HCT116 (cell line): ENCODE measurements at regions not wholly inside any gene's neighbourhood (a gene's known extent, or its start where the extent isn't known, plus 50 kb on each side); places are given as distances from the start of the nearest gene placed in this dataset.

Source experiments
- ATAC-seq: fragments of 200-7000 bp; cut with Tn5 transposase; 2 replicates; pipeline ENCODE4 v1.9.1; 2020; ENCODE audit warnings: mild to moderate bottlenecking, moderate library complexity
- BruUV-seq: library from RNA; stranded (reverse); fragments of 400-500 nt; replicated peaks from 2 replicates; lab custom pipeline; 2021; lab: Mats Ljungman, UMichigan
- CTCF ChIA-PET: fragments of 300-600 bp; sonication (Branson Sonifier 250); formaldehyde crosslinking; loops from one replicate; lab custom pipeline; 2021; ENCODE audit warnings: antibody characterized with exemption; lab: Charles Lee
- POLR2A ChIA-PET: fragments of 300-600, 350-600 bp; sonication (Branson Sonifier 250); formaldehyde crosslinking; loops from one replicate; lab custom pipeline; 2021; ENCODE audit warnings: antibody characterized with exemption; lab: Charles Lee
- RAD21 ChIA-PET, 2 experiments: fragments of 300-600 bp; sonication (Branson Sonifier 250); formaldehyde crosslinking; loops; one replicate each; lab custom pipeline; 2023; ENCODE audit warnings: low total read pairs in 2 of 2; ENCODE audit not compliant: uncharacterized antibody in 2 of 2, unreplicated experiment in 2 of 2, low non-redundant PET in 1 of 2; lab: Charles Lee
- DNase-seq: peaks from one replicate; pipeline ENCODE4 v3.0.0-alpha.2; 2010; ENCODE audit warnings: low read depth, low spot score
- H2AFZ ChIP-seq: fragments of 200-600 bp; shearing (Covaris generic), sonication (generic); 2 replicates; pipeline ENCODE4 v1.6.1; 2017; ENCODE audit warnings: low read depth, mixed run types, mixed read lengths, antibody characterized with exemption, low read length; ENCODE audit not compliant: poor library complexity, severe bottlenecking
- H3K27ac ChIP-seq: 2 replicates; pipeline ENCODE4 v1.5.1; 2012; ENCODE audit warnings: low read depth, low read length
- H3K27me3 ChIP-seq: fragments of 200-600 bp; sonication (generic); 2 replicates; pipeline ENCODE4 v1.6.1; 2016; ENCODE audit warnings: mixed run types, low read length, mixed read lengths; ENCODE audit not compliant: insufficient read depth
- H3K36me3 ChIP-seq, 2 experiments: fragments of 200-500 bp in 1 of 2; fragments of 200-600 bp in 1 of 2; sonication (Bioruptor generic) in 1 of 2; sonication (generic) in 1 of 2; 2 replicates each; pipeline versions ENCODE4 v1.5.1 to v1.6.1; 2014 to 2016; ENCODE audit warnings: low read length in 2 of 2, inconsistent platforms in 1 of 2, mixed read lengths in 1 of 2, mixed run types in 1 of 2; ENCODE audit not compliant: insufficient read depth in 2 of 2, control insufficient read depth in 1 of 2
- H3K4me1 ChIP-seq, 2 experiments: fragments of 200-600 bp in 1 of 2; sonication (generic) in 1 of 2; 2 replicates each; pipeline versions ENCODE4 v1.5.1 to v1.6.1; 2012 to 2017; ENCODE audit warnings: low read length in 2 of 2, inconsistent platforms in 1 of 2, mild to moderate bottlenecking in 1 of 2, mixed read lengths in 1 of 2, mixed run types in 1 of 2, moderate library complexity in 1 of 2; ENCODE audit not compliant: insufficient read depth in 2 of 2, control insufficient read depth in 1 of 2
- H3K4me2 ChIP-seq: fragments of 200-600 bp; sonication (generic); 2 replicates; pipeline ENCODE4 v1.6.1; 2017; ENCODE audit warnings: mixed run types, low read length, mixed read lengths
- H3K4me3 ChIP-seq, 2 experiments: fragments of 200-600 bp in 1 of 2; sonication (generic) in 1 of 2; replicated peaks in 1 of 2; 2 replicates each; pipeline ENCODE4 v1.5.1; 2011 to 2016; ENCODE audit warnings: low read length in 2 of 2, control low read depth in 1 of 2, low read depth in 1 of 2, mild to moderate bottlenecking in 1 of 2, mixed read lengths in 1 of 2, mixed run types in 1 of 2
- H3K79me2 ChIP-seq: fragments of 200-600 bp; sonication (generic); 2 replicates; pipeline ENCODE4 v1.6.1; 2017; ENCODE audit warnings: mild to moderate bottlenecking, mixed run types, low read length, moderate library complexity, mixed read lengths; ENCODE audit not compliant: insufficient read depth
- H3K9ac ChIP-seq: fragments of 200-600 bp; sonication (generic); 2 replicates; pipeline ENCODE4 v1.6.1; 2016; ENCODE audit warnings: low read length, mixed read lengths
- H3K9me2 ChIP-seq: fragments of 200-600 bp; sonication (generic), shearing (Covaris generic); 2 replicates; pipeline ENCODE4 v1.6.1; 2017; ENCODE audit warnings: mixed run types, mild to moderate bottlenecking, moderate library complexity; ENCODE audit not compliant: insufficient read depth
- H3K9me3 ChIP-seq, 2 experiments: fragments of 200-500 bp in 1 of 2; fragments of 200-600 bp in 1 of 2; sonication (Bioruptor generic) in 1 of 2; sonication (generic) in 1 of 2; 2 replicates each; pipeline ENCODE4 v1.6.1; 2014 to 2017; ENCODE audit warnings: low read length in 2 of 2, mixed read lengths in 2 of 2, inconsistent platforms in 1 of 2, low read depth in 1 of 2, mild to moderate bottlenecking in 1 of 2, mixed run types in 1 of 2, moderate library complexity in 1 of 2; ENCODE audit not compliant: control insufficient read depth in 1 of 2, insufficient read depth in 1 of 2
- H4K20me1 ChIP-seq: fragments of 200-600 bp; sonication (generic), shearing (Covaris generic); 2 replicates; pipeline ENCODE4 v1.6.1; 2017; ENCODE audit warnings: mixed run types, mild to moderate bottlenecking, moderate library complexity; ENCODE audit not compliant: insufficient read depth
- ATF3 ChIP-seq: IDR thresholded peaks from 2 replicates; pipeline ENCODE4 v1.6.1; 2012
- CBX3 ChIP-seq: IDR thresholded peaks from 2 replicates; pipeline ENCODE4 v1.6.1; 2012; ENCODE audit warnings: low read depth
- CEBPB ChIP-seq: IDR thresholded peaks from 2 replicates; pipeline ENCODE4 v1.6.1; 2012; ENCODE audit warnings: low read depth
- CTCF ChIP-seq, 3 experiments: fragments of 200-600 bp in 1 of 3; sonication (generic) in 1 of 3; IDR thresholded peaks in 2 of 3; conservative IDR thresholded peaks in 1 of 3; 2 replicates each; pipeline ENCODE4 v1.5.1; 2012 to 2017; ENCODE audit warnings: low read depth in 2 of 3, low read length in 2 of 3, antibody characterized with exemption in 1 of 3, borderline replicate concordance in 1 of 3, control low read depth in 1 of 3, mild to moderate bottlenecking in 1 of 3, mixed read lengths in 1 of 3, mixed run types in 1 of 3, moderate library complexity in 1 of 3; ENCODE audit not compliant: insufficient read depth in 1 of 3
- EGR1 ChIP-seq: IDR thresholded peaks from 2 replicates; pipeline ENCODE4 v1.6.1; 2012; ENCODE audit warnings: low read depth
- ELF1 ChIP-seq: IDR thresholded peaks from 2 replicates; pipeline ENCODE4 v1.6.1; 2012; ENCODE audit warnings: low read depth, borderline replicate concordance
- EZH2phosphoT487 ChIP-seq: fragments of 200-600 bp; IDR thresholded peaks from 2 replicates; pipeline ENCODE4 v1.6.1; 2018; ENCODE audit warnings: antibody characterized with exemption, borderline replicate concordance
- FOSL1 ChIP-seq: IDR thresholded peaks from 2 replicates; pipeline ENCODE4 v1.6.1; 2012; ENCODE audit warnings: low read depth
- JUND ChIP-seq: IDR thresholded peaks from 2 replicates; pipeline ENCODE4 v1.6.1; 2012
- REST ChIP-seq: IDR thresholded peaks from 2 replicates; pipeline ENCODE4 v1.6.1; 2012; ENCODE audit warnings: low read depth
- SIN3A ChIP-seq: IDR thresholded peaks from 2 replicates; pipeline ENCODE4 v1.6.1; 2012; ENCODE audit warnings: low read depth
- SP1 ChIP-seq: IDR thresholded peaks from 2 replicates; pipeline ENCODE4 v1.6.1; 2012; ENCODE audit warnings: low read depth
- SRF ChIP-seq: IDR thresholded peaks from 2 replicates; pipeline ENCODE4 v1.6.1; 2012; ENCODE audit warnings: low read depth
- TCF7L2 ChIP-seq: IDR thresholded peaks from 2 replicates; pipeline ENCODE4 v1.7.0; 2011; ENCODE audit warnings: borderline replicate concordance, inconsistent platforms; ENCODE audit not compliant: insufficient read depth, insufficient read length; ENCODE audit errors: extremely low read depth
- YY1 ChIP-seq: IDR thresholded peaks from 2 replicates; pipeline ENCODE4 v1.6.1; 2011; ENCODE audit warnings: low read length, low read depth, moderate library complexity, mild to moderate bottlenecking; ENCODE audit not compliant: insufficient replicate concordance; ENCODE audit errors: extremely low read depth
- ZBTB33 ChIP-seq: IDR thresholded peaks from 2 replicates; pipeline ENCODE4 v1.6.1; 2011; ENCODE audit warnings: mild to moderate bottlenecking, low read length, moderate library complexity; ENCODE audit not compliant: insufficient replicate concordance; ENCODE audit errors: extremely low read depth
- ZFX ChIP-seq: fragments of 450-650 bp; IDR thresholded peaks from 2 replicates; pipeline ENCODE4 v1.6.1; 2017
- ZNF274 ChIP-seq: fragments of 200-500 bp; sonication (Bioruptor generic); IDR thresholded peaks from 2 replicates; pipeline ENCODE4 v1.6.1; 2014; ENCODE audit warnings: mild to moderate bottlenecking, low read depth, low read length, inconsistent platforms
- intact Hi-C: fragments of 100-400 bp; cut with micrococcal nuclease; formaldehyde crosslinking; loops from 2 replicates; pipeline ENCODE4 v1.10.0; 2022

GRCh38 chr4:67040315-67040714 is 505.0 kb downstream of the CENPC start:
- no peak for DNase-seq
- H3K4me1 ChIP-seq: no peaks in the 10 kb centered on the region
- intact Hi-C loops: no loop called here
- H3K27ac ChIP-seq: no peak overlapping the region
- H3K9ac ChIP-seq: no peak overlapping the region
- no TSS peak for BruUV-seq
- H2AFZ ChIP-seq: no peak overlapping the region
- H3K9me2 ChIP-seq: no peaks in the 10 kb centered on the region
- no peak for ATAC-seq
- H3K36me3 ChIP-seq: no peaks in the 10 kb centered on the region
- ChIA-PET POLR2A (no interaction called here), CTCF (no interaction called here), RAD21 (no interaction called here)
- no peaks in the 10 kb centered on the region for H4K20me1 ChIP-seq
- H3K9me3 ChIP-seq: peaks cover 5 to 9% of the 10 kb centered on the region in 2 experiments; a peak in 3 of 4 replicates
- no peaks in the 10 kb centered on the region for H3K79me2 ChIP-seq
- H3K27me3 ChIP-seq: no peaks in the 10 kb centered on the region
- no peak for TF ChIP-seq ZFX
- TF ChIP-seq ATF3: no peak
- TF ChIP-seq CBX3: no peak
- no peak for TF ChIP-seq ZNF274
- TF ChIP-seq YY1: no peak
- no peak for TF ChIP-seq CEBPB
- no peak for TF ChIP-seq SIN3A
- TF ChIP-seq JUND: no peak
- TF ChIP-seq SRF: no peak
- no peak for TF ChIP-seq SP1
- TF ChIP-seq ELF1: no peak
- TF ChIP-seq EGR1: no peak
- no peak for TF ChIP-seq EZH2phosphoT487
- no peak for TF ChIP-seq REST
- TF ChIP-seq CTCF (IDR thresholded peaks at IDR 0.05 in 2 of 3, conservative IDR thresholded peaks at IDR 0.05 in 1 of 3; ENCODE audit: borderline replicate concordance in 1 of 3, insufficient read depth in 1 of 3, low read depth in 2 of 3, low read length in 2 of 3): no peak
- no peak for TF ChIP-seq FOSL1
- no peak for TF ChIP-seq TCF7L2
- TF ChIP-seq ZBTB33: no peak
- no peak overlapping the region for H3K4me2 ChIP-seq
- H3K4me3 ChIP-seq: no peak overlapping the region
